ENCODE measurements at regions not wholly inside any gene's neighbourhood (a gene's known extent, or its start where the extent isn't known, plus 50 kb on each side); places are given as distances from the start of the nearest gene placed in this dataset.

GRCh38 chr13:44212633-44213396 lies 160.8 kb upstream of the SERP2 start:
- TF ChIP-seq CTCF (IDR thresholded peaks at IDR 0.05; ENCODE audit: control insufficient read depth, extremely low read depth, insufficient read depth): no peak
- no peak overlapping the region for H3K4me3 ChIP-seq (ENCODE audit: low read depth, low read length)
- no peak for DNase-seq (ENCODE audit: low read depth)

GRCh38 chr13:44218501-44219240 lies 155.0 kb upstream of the SERP2 start:
- peak; percentile 98 for DNase-seq (ENCODE audit: low read depth)
- no peak for TF ChIP-seq CTCF (IDR thresholded peaks at IDR 0.05; ENCODE audit: control insufficient read depth, extremely low read depth, insufficient read depth)
- no peak overlapping the region for H3K4me3 ChIP-seq (ENCODE audit: low read depth, low read length)

GRCh38 chr13:44219577-44220548 lies 153.8 kb upstream of the SERP2 start:
- peak; percentile 81 for DNase-seq (ENCODE audit: low read depth)
- no peak overlapping the region for H3K4me3 ChIP-seq (ENCODE audit: low read depth, low read length)

GRCh38 chr13:44220948-44221347 lies 152.7 kb upstream of the SERP2 start:
- no peak overlapping the region for H3K4me3 ChIP-seq (ENCODE audit: low read depth, low read length)
- DNase-seq (ENCODE audit: low read depth): no peak
- TF ChIP-seq CTCF (IDR thresholded peaks at IDR 0.05; ENCODE audit: control insufficient read depth, extremely low read depth, insufficient read depth): no peak

More at GRCh38 chr13:44219577-44220548, 153.8 kb upstream of the SERP2 start:
- no peak for TF ChIP-seq CTCF (IDR thresholded peaks at IDR 0.05; ENCODE audit: control insufficient read depth, extremely low read depth, insufficient read depth)

GRCh38 chr13:44221657-44222056 lies 152.0 kb upstream of the SERP2 start:
- H3K4me3 ChIP-seq (ENCODE audit: low read depth, low read length): no peak overlapping the region
- peak; percentile 96 for DNase-seq (ENCODE audit: low read depth)
- no peak for TF ChIP-seq CTCF (IDR thresholded peaks at IDR 0.05; ENCODE audit: control insufficient read depth, extremely low read depth, insufficient read depth)

- peak; percentile 51 for DNase-seq (ENCODE audit: low read depth)
- TF ChIP-seq CTCF (IDR thresholded peaks at IDR 0.05; ENCODE audit: control insufficient read depth, extremely low read depth, insufficient read depth): no peak
- no peak overlapping the region for H3K4me3 ChIP-seq (ENCODE audit: low read depth, low read length)
Measured at GRCh38 chr13:44223770-44224444, 149.7 kb upstream of the SERP2 start.

Measured in LNCaP clone FGC (cell line).